IMR-90 (cell line): ENCODE measurements at regions not wholly inside any gene's neighbourhood (a gene's known extent, or its start where the extent isn't known, plus 50 kb on each side); places are given as distances from the start of the nearest gene placed in this dataset.
A peak's percentile ranks its signal among the peaks of the same experiment; 100 is the strongest.

Experiments used
- ATAC-seq: fragments of 200-7000 bp; cut with Tn5 transposase; 2 replicates; pipeline ENCODE4 v1.9.1; 2020; ENCODE audit warnings: low read depth, mild to moderate bottlenecking, moderate library complexity
- BruUV-seq: library from RNA; stranded (reverse); fragments of 400-500 nt; replicated peaks from 2 replicates; lab custom pipeline; 2021; lab: Mats Ljungman, UMichigan
- CTCF ChIA-PET: fragments of 300-600 bp; formaldehyde crosslinking; extraction: SDS; loops from one replicate; lab custom pipeline; 2021; ENCODE audit warnings: antibody characterized with exemption; lab: Yijun Ruan, JAX
- POLR2A ChIA-PET: fragments of 300-600 bp; sonication (Branson Sonifier 250); formaldehyde crosslinking; loops from one replicate; lab custom pipeline; 2022; ENCODE audit warnings: antibody characterized with exemption; ENCODE audit not compliant: unreplicated experiment; lab: Charles Lee
- DNase-seq: peaks from one replicate; pipeline ENCODE4 v3.0.0; 2013
- H2AFZ ChIP-seq: replicated peaks from 2 replicates; pipeline ENCODE3; 2013; ENCODE audit warnings: low read length, mild to moderate bottlenecking; ENCODE audit not compliant: poor library complexity
- H2AK5ac ChIP-seq: 2 replicates; pipeline ENCODE4 v1.6.1; 2013; ENCODE audit warnings: low read depth, low read length, inconsistent platforms
- H2AK9ac ChIP-seq: replicated peaks from 2 replicates; pipeline ENCODE3; 2013; ENCODE audit warnings: mild to moderate bottlenecking, low read depth, low read length, moderate library complexity; ENCODE audit not compliant: poor library complexity
- H2BK120ac ChIP-seq: 2 replicates; pipeline ENCODE4 v1.6.1; 2013; ENCODE audit warnings: low read depth, low read length, inconsistent platforms
- H2BK15ac ChIP-seq: 3 replicates; pipeline ENCODE4 v1.6.1; 2013; ENCODE audit warnings: low read depth, low read length, inconsistent platforms
- H2BK20ac ChIP-seq: 2 replicates; pipeline ENCODE4 v1.6.1; 2013; ENCODE audit warnings: low read depth, mild to moderate bottlenecking, inconsistent platforms, low read length, moderate library complexity
- H2BK5ac ChIP-seq: 2 replicates; pipeline ENCODE4 v1.6.1; 2013; ENCODE audit warnings: mild to moderate bottlenecking, low read depth, low read length, inconsistent platforms; ENCODE audit not compliant: poor library complexity, severe bottlenecking
- H3K14ac ChIP-seq: replicated peaks from 2 replicates; pipeline ENCODE4 v1.6.1; 2013; ENCODE audit warnings: low read depth, low read length, inconsistent platforms
- H3K18ac ChIP-seq: 2 replicates; pipeline ENCODE4 v1.6.1; 2013; ENCODE audit warnings: low read depth, low read length, control low read depth
- H3K23ac ChIP-seq: 2 replicates; pipeline ENCODE4 v1.6.1; 2013; ENCODE audit warnings: low read depth, low read length, inconsistent platforms
- H3K27ac ChIP-seq: 2 replicates; pipeline ENCODE4 v1.5.1; 2013; ENCODE audit warnings: mild to moderate bottlenecking, control low read depth, low read length; ENCODE audit not compliant: insufficient read depth
- H3K27me3 ChIP-seq: 2 replicates; pipeline ENCODE4 v1.6.1; 2013; ENCODE audit warnings: low read length; ENCODE audit not compliant: control insufficient read depth, insufficient read depth
- H3K36me3 ChIP-seq: 2 replicates; pipeline ENCODE4 v1.6.1; 2013; ENCODE audit warnings: low read length, mixed read lengths; ENCODE audit not compliant: control insufficient read depth, insufficient read depth
- H3K4ac ChIP-seq: 2 replicates; pipeline ENCODE4 v1.6.1; 2013; ENCODE audit warnings: low read depth, low read length, inconsistent platforms
- H3K4me1 ChIP-seq: 2 replicates; pipeline ENCODE4 v1.6.1; 2013; ENCODE audit warnings: low read length, mixed read lengths; ENCODE audit not compliant: control insufficient read depth, insufficient read depth
- H3K4me2 ChIP-seq: 2 replicates; pipeline ENCODE4 v1.6.1; 2013; ENCODE audit warnings: low read depth, mild to moderate bottlenecking, control low read depth, low read length, moderate library complexity
- H3K4me3 ChIP-seq: 2 replicates; pipeline ENCODE4 v1.5.1; 2013; ENCODE audit warnings: low read depth, mild to moderate bottlenecking, control low read depth, low read length, moderate library complexity; ENCODE audit not compliant: insufficient read depth
- H3K56ac ChIP-seq: 2 replicates; pipeline ENCODE4 v1.6.1; 2013; ENCODE audit warnings: low read length, inconsistent platforms; ENCODE audit not compliant: insufficient read depth; ENCODE audit errors: extremely low read depth
- H3K79me1 ChIP-seq, 2 experiments: 2 replicates each; pipeline ENCODE4 v1.6.1; 2013; ENCODE audit warnings: low read length in 2 of 2, inconsistent platforms in 1 of 2, low read depth in 1 of 2
- H3K9ac ChIP-seq: 2 replicates; pipeline ENCODE4 v1.6.1; 2013; ENCODE audit warnings: low read depth, low read length, control low read depth
- H3K9me1 ChIP-seq: 2 replicates; pipeline ENCODE4 v1.6.1; 2013; ENCODE audit warnings: low read length, inconsistent platforms; ENCODE audit not compliant: insufficient read depth
- H3K9me3 ChIP-seq: 2 replicates; pipeline ENCODE4 v1.6.1; 2013; ENCODE audit warnings: low read length; ENCODE audit not compliant: control insufficient read depth, insufficient read depth
- H4K20me1 ChIP-seq: 2 replicates; pipeline ENCODE4 v1.6.1; 2013; ENCODE audit warnings: low read length, inconsistent platforms; ENCODE audit not compliant: insufficient read depth
- H4K5ac ChIP-seq: 2 replicates; pipeline ENCODE4 v1.6.1; 2013; ENCODE audit warnings: mild to moderate bottlenecking, low read depth, low read length, control low read depth
- H4K8ac ChIP-seq, 2 experiments: 2 replicates each; pipeline ENCODE4 v1.6.1; 2013; ENCODE audit warnings: low read depth in 2 of 2, low read length in 2 of 2, control low read depth in 1 of 2, inconsistent platforms in 1 of 2
- H4K91ac ChIP-seq: 2 replicates; pipeline ENCODE4 v1.6.1; 2013; ENCODE audit warnings: low read depth, low read length, inconsistent platforms; ENCODE audit not compliant: insufficient read depth
- BHLHE40 ChIP-seq: fragments of 150-350 bp; IDR thresholded peaks from 2 replicates; pipeline ENCODE4 v1.6.1; 2016; ENCODE audit warnings: mild to moderate bottlenecking, low read depth, low read length
- CEBPB ChIP-seq: IDR thresholded peaks from 2 replicates; pipeline ENCODE4 v1.6.1; 2012; ENCODE audit warnings: low read depth, low read length, improper control_type of control experiment
- CHD1 ChIP-seq: IDR thresholded peaks from 2 replicates; pipeline ENCODE4 v1.6.1; 2012; ENCODE audit warnings: low read depth, low read length, improper control_type of control experiment
- CTCF ChIP-seq: conservative IDR thresholded peaks from 2 replicates; pipeline ENCODE4 v1.5.1; 2012; ENCODE audit warnings: mild to moderate bottlenecking, low read depth, low read length, improper control_type of control experiment
- ELK1 ChIP-seq: fragments of 150-350 bp; IDR thresholded peaks from 2 replicates; pipeline ENCODE4 v1.6.1; 2016; ENCODE audit warnings: low read depth, mild to moderate bottlenecking, low read length, moderate library complexity, borderline replicate concordance
- FOS ChIP-seq: fragments of 150-350 bp; IDR thresholded peaks from 2 replicates; pipeline ENCODE4 v1.6.1; 2016; ENCODE audit warnings: low read depth, low read length
- MAFK ChIP-seq: IDR thresholded peaks from 2 replicates; pipeline ENCODE4 v1.6.1; 2012; ENCODE audit warnings: low read depth, low read length, improper control_type of control experiment
- MAZ ChIP-seq: IDR thresholded peaks from 2 replicates; pipeline ENCODE4 v1.6.1; 2012; ENCODE audit warnings: low read depth, mild to moderate bottlenecking, low read length, improper control_type of control experiment, moderate library complexity, borderline replicate concordance
- MXI1 ChIP-seq: IDR thresholded peaks from 2 replicates; pipeline ENCODE4 v1.6.1; 2012; ENCODE audit warnings: low read depth, mild to moderate bottlenecking, low read length, moderate library complexity, borderline replicate concordance
- NFE2L2 ChIP-seq: fragments of 150-350 bp; IDR thresholded peaks from 2 replicates; pipeline ENCODE4 v1.6.1; 2016; ENCODE audit warnings: low read depth, mild to moderate bottlenecking, low read length
- POLR2A ChIP-seq: IDR thresholded peaks from 2 replicates; pipeline ENCODE4 v1.6.1; 2012; ENCODE audit warnings: mild to moderate bottlenecking, low read depth, low read length
- RAD21 ChIP-seq: IDR thresholded peaks from 2 replicates; pipeline ENCODE4 v1.6.1; 2012; ENCODE audit warnings: low read length, improper control_type of control experiment
- RFX5 ChIP-seq: IDR thresholded peaks from 2 replicates; pipeline ENCODE4 v1.8.0; 2012; ENCODE audit warnings: low read depth, mild to moderate bottlenecking, low read length, moderate library complexity
- SMC3 ChIP-seq: fragments of 150-350 bp; IDR thresholded peaks from 2 replicates; pipeline ENCODE4 v1.6.1; 2016; ENCODE audit warnings: low read depth, mild to moderate bottlenecking, antibody characterized with exemption, low read length, moderate library complexity
- USF2 ChIP-seq: fragments of 150-350 bp; IDR thresholded peaks from 2 replicates; pipeline ENCODE4 v1.6.1; 2017; ENCODE audit warnings: mild to moderate bottlenecking, antibody characterized with exemption, low read length, low read depth
- WGBS, 2 experiments: methylation state at CpG; one replicate each; pipeline versions ENCODE4 v1.1.5 to v1.1.7; 2013; ENCODE audit warnings: missing lambda C conversion rate in 2 of 2; ENCODE audit not compliant: insufficient read length in 1 of 2; ENCODE audit errors: extremely low coverage in 2 of 2; 5-methylcytosine and 5-hydroxymethylcytosine counted together
- dilution Hi-C: fragments of 300-500 bp; cut with HindIII; formaldehyde crosslinking; loops from one replicate; pipeline ENCODE4 v1.14.3; 2018; ENCODE audit warnings: low sequenced_read_pairs; ENCODE audit not compliant: unreplicated experiment
- in situ Hi-C: fragments of 300-500 bp; cut with MboI; formaldehyde crosslinking; loops from 3 replicates; pipeline ENCODE4 v1.14.3; 2019; ENCODE audit warnings: low sequenced_read_pairs, inconsistent platforms, mixed read lengths
- intact Hi-C: fragments of 100-400 bp; cut with micrococcal nuclease; formaldehyde crosslinking; loops from 2 replicates; pipeline ENCODE4 v1.10.0; 2022

- Histone ChIP-seq H3K9ac (no peak overlapping the region), H2BK5ac (no peak overlapping the region), H4K5ac (no peak overlapping the region), H2AK5ac (no peak overlapping the region; the same call in 1 of the 2 replicates), H3K23ac (no peak overlapping the region), H2BK15ac (no peak overlapping the region), H3K4me3 (no peak overlapping the region), H3K4me2 (no peak overlapping the region), H2BK20ac (no peak overlapping the region), H3K79me1 (peaks cover 0 to 12% of the 10 kb centered on the region in 2 experiments; a peak in 1 of 4 replicates), H3K56ac (no peak overlapping the region), H3K27me3 (no peaks in the 10 kb centered on the region), H3K9me1 (0 out of 2 replicates have a peak, but pooled peaks cover 3% of the 10 kb centered on the region), H4K91ac (no peak overlapping the region), H3K9me3 (no peaks in the 10 kb centered on the region), H3K4ac (no peak overlapping the region), H4K20me1 (no peaks in the 10 kb centered on the region), H3K14ac (no peak overlapping the region), H2AFZ (peak overlapping the region; percentile 24), H2AK9ac (no peak overlapping the region), H2BK120ac (no peak overlapping the region), H3K36me3 (no peaks in the 10 kb centered on the region), H3K4me1 (peaks cover 5% of the 10 kb centered on the region; the same call in 1 of the 2 replicates), H3K27ac (no peak overlapping the region), H4K8ac (no peak overlapping the region), H3K18ac (no peak overlapping the region)
- no CpG with 5 or more reads among the region's 6 CpGs for WGBS, 2 experiments
- in situ Hi-C loops (no loop called here), dilution Hi-C loops (no loop called here), intact Hi-C loops (no loop called here)
- ATAC-seq (no peak), DNase-seq (peak; percentile 15)
- POLR2A ChIA-PET = no interaction called here
- CTCF ChIA-PET = no interaction called here
- TF ChIP-seq CHD1 (no peak), USF2 (no peak), MAFK (no peak), BHLHE40 (no peak), RFX5 (no peak), POLR2A (no peak), RAD21 (no peak), SMC3 (no peak), ELK1 (no peak), CTCF (no peak), NFE2L2 (no peak), FOS (no peak), CEBPB (no peak), MAZ (no peak), MXI1 (no peak)
- BruUV-seq = no TSS peak
Measured at GRCh38 chr18:73458186-73458964, 590.6 kb upstream of the NETO1 start.
